Eye (tissue), 1 donor: ENCODE measurements at regions not wholly inside any gene's neighbourhood (a gene's known extent, or its start where the extent isn't known, plus 50 kb on each side); places are given as distances from the start of the nearest gene placed in this dataset.
"Not testable (repeated sequence)": the region's sequence is repeated elsewhere in the genome, so short reads cannot be mapped to it uniquely, and the experiment has no call there.

Source experiments
- DNase-seq: peaks from one replicate; pipeline ENCODE4 v3.0.0-alpha.2; 2015

GRCh38 chr14:58961045-58961731 lies 227.3 kb upstream of the DAAM1 start:
- no peak for DNase-seq

- DNase-seq = no peak
Observed at GRCh38 chr14:58963873-58964597, 224.4 kb upstream of the DAAM1 start.

DNA sequence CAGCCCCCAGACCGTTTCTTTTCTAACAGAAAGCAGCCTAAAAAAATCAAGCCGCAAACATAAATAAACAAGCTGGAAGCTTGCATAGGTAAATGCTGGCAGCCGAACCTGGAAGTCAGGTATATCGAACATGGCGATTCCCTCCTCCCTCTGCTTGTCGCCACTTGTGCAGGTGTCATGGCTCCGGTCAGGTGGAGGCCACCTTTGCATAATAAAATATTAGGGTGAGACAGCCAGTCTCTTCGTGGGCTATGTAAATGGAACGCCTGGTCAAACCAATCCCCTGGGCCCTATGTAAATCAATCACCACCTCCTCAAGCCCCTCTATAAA lies 223.9 kb upstream of the DAAM1 start:
- no peak for DNase-seq

GRCh38 chr14:58965601-58966000 lies 222.9 kb upstream of the DAAM1 start:
- DNase-seq = no peak

DNA sequence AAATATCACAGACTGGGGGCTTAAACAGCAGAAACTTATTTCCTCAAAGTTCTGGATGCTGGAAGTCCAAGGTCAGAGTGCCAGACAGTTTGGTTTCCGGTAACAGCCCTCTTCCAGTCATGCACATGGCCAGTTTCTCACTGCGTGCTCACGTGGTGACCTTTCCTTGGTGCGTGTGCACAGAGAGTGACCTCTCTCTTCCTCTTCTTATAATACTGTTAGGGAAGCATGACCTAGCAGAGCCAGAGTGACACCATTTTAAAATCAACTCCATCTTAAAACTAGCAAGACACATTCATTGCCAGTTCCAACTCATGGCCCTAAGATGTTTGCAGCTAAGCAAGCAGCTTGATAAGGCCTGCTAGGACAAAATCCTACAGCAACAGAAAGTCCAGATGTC lies 221.5 kb upstream of the DAAM1 start:
- no peak for DNase-seq

- DNase-seq = no peak
Observed at GRCh38 chr14:58969951-58970751, 218.3 kb upstream of the DAAM1 start.

DNA sequence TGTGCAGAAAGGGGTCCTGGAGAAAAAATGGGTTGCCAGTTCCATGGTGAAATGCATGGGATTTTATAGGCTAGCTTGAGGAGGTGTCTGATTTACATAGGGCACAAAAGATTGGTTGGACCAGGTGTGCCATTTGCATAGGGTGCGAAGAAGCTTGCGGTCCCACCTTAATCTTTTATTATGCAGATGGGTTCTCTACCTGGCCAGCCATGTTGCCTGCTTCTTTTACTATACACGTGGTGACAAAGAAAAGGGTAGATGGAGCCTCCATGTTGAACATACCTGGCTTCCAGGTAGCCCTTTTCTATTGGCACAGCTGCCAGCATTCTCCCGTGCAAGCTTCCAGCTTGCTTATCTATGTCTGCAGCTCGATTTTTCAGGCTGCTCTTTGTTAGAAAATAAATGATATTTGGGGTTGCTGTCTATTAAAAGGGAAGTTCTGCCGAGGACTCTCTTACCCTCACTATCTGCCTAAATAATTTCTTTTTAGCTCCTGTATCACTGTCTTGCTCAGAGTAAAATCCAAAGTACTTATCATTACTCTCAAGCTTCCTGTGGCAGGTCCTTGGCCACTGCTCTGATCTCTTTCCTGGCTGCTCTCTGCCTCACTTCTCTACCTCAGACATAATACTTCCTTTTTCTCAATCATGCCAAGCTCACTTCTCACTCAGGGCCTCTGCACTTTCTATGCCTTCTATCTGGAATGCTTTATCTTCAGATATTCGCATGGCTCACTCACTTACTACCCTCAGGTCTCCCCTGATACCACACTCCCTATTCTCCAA lies 216.0 kb upstream of the DAAM1 start:
- DNase-seq = no peak

GRCh38 chr14:58977366-58977765 lies 211.1 kb upstream of the DAAM1 start:
- no peak for DNase-seq

DNA sequence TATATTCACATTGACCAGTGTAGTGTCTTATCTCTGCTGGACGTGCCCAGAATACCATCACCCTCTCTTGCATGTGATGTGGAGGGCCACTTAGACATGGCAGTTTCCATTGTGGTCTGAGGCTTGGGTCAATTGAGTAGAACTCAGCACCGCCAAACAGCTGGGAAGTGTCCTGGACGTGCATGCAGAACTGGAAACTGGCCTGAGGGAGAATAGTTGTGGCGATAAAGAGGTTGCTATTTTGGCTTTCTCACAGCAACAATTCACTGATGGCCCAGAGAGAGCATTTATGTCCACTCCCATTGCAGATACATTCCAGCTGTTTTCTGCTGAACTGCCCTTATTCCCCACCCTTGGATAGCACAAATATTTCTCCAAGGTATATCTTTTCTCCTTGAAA lies 210.1 kb upstream of the DAAM1 start:
- no peak for DNase-seq

- DNase-seq = no peak
Observed at GRCh38 chr14:58979325-58979724, 209.1 kb upstream of the DAAM1 start.

GRCh38 chr14:58981840-58982239 lies 206.6 kb upstream of the DAAM1 start:
- no peak for DNase-seq

DNA sequence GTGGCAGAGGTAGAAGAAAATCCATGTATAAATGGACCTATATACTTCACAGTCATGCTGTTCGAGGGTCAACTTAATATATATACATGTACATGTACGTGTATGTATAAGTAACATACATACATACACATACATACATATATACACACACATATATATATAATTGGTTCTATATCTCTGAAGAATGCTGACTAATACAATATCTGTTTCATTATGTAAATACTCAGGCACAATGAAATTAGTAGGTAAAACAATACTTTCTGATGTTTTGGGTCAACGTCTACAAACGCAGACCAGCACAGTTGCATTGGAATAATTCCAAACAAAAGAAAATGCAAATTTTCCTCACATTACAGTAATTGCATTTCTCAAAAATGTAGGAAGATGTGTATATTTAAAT lies 202.7 kb upstream of the DAAM1 start:
- DNase-seq = no peak

- no peak for DNase-seq
Observed at GRCh38 chr14:58987591-58987990, 200.9 kb upstream of the DAAM1 start.

DNA sequence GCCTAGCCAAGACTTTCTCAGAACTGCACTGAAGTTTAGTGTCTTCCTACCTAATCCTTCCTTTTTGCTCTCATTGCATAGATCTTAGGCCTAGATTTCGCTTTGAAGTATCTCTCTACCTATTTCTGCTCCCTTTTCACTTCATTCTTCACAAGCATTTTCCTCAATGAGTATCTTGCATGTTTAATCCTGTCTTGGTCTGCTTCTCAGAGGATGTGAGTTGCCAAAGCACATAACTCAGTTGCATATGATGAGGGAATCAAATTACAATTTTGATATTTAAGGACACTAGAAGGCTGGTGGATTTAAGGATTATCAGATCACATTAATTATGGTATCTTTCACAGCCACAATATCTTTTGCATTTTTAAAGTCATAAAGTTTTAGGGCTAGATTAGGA lies 195.5 kb upstream of the DAAM1 start:
- no peak for DNase-seq

DNA sequence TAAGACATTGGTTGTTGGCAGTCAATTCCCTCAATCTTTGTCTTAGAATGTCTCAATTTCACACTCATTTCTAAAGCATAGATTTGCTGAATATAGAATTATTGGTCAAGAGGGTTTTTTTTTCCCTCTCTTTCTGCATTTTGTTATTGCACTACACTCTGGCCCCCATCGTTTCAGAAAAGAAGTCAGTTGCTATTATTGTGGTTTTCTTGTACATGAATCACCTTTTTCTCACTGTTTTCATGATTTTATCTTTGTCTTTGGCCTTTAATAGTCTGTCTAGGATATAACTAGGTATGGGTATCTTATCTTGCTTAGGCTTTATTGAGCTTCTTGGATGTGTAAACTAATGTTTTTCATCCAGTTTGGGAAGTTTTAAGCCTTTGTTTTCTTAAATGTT lies 194.3 kb upstream of the DAAM1 start:
- no peak for DNase-seq

- DNase-seq = no peak
Observed at GRCh38 chr14:59004012-59004411, 184.5 kb upstream of the DAAM1 start.

- not testable (repeated sequence) for DNase-seq
Observed at GRCh38 chr14:59006179-59006578, 182.3 kb upstream of the DAAM1 start.

GRCh38 chr14:59009967-59010366 lies 178.5 kb upstream of the DAAM1 start:
- no peak for DNase-seq

- no peak for DNase-seq
Observed at GRCh38 chr14:59013672-59014298, 174.7 kb upstream of the DAAM1 start.

DNA sequence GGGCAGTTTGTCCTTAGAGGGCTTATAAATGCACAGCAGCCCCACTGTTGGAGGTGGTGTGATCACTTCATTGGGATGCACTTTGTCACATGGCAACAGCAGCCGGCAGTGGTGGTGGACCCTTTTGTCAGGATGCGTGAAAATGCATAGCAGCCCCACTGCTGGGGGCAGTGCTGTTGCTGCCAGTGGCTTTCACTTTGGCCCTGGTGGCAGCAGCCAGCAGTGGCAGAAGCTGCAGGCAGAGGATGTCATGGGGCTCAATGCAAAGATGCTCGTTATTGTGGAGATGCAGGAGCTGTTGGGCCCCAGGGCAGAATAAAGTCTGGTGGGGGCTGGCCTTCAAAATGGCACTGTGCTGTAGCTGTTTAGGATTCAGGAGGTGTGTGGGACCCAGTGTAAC lies 173.0 kb upstream of the DAAM1 start:
- no peak for DNase-seq

DNA sequence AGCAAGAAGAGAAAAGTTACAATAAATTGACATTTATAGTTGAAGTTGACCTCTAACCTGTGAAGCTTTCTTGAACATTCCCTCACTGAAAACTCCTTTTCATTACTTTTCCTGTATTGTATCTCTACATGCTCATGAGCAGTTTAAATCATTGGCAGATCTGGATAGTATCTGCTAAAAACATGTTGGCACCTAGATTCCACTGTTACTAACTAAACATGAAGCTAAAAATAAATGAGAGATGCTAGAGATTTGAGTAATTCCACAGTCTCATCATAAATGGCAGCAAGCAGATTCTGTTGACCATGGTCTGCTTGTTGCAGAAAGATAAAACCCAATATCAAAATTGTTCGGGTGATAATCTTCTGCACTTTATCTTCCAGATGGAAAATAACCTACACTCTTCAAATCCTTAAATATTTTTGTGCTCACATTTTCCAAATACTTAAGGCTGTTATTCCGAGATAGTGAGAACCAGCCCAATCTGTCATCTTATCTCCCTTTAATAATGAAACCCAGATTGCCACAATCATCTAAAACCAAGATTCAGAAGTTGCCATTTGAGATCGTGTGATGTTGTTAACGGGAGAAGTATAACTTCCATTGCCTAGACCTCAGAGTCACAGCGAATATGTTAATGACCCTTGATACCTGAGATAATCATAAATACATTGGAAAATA lies 171.0 kb upstream of the DAAM1 start:
- no peak for DNase-seq

DNA sequence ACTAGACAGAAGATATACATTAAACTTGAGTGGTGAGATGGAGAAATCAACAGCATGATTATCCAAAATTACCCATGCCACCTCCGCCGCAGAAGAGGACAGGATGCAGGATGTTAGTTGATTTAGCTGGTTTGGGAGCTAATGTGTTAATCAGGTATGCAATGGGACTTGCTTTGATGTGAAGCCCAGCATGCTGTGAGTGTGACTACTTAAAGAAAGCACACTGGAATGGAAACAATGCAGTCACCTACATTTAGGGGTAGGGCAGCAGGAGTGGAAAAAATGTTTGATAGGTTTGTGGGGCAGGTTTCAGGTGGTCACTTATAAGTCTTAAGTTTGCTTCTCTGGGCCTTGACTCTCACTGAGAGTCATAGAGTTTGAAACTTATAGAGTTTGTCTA lies 170.0 kb upstream of the DAAM1 start:
- DNase-seq = no peak
